Brain microvascular endothelial cell (primary cell): ENCODE measurements at regions not wholly inside any gene's neighbourhood (a gene's known extent, or its start where the extent isn't known, plus 50 kb on each side); places are given as distances from the start of the nearest gene placed in this dataset.

Experiments used
- DNase-seq: peaks from one replicate; pipeline ENCODE4 v3.0.0-alpha.2; 2020
- H3K27ac ChIP-seq: fragments of 250-450 bp; sonication (Bioruptor Pico); 2 replicates; pipeline ENCODE4 v1.5.1; 2020; ENCODE audit warnings: mild to moderate bottlenecking, moderate library complexity
- H3K27me3 ChIP-seq: fragments of 250-450 bp; sonication (Bioruptor Pico); replicated peaks from 2 replicates; pipeline ENCODE4 v1.5.1; 2020; ENCODE audit warnings: mild to moderate bottlenecking
- H3K36me3 ChIP-seq: fragments of 250-450 bp; sonication (Bioruptor Pico); replicated peaks from 2 replicates; pipeline ENCODE4 v1.5.1; 2020; ENCODE audit warnings: mild to moderate bottlenecking
- H3K4me3 ChIP-seq: 2 replicates; pipeline ENCODE4 v1.5.1; 2011; ENCODE audit warnings: low read depth, mild to moderate bottlenecking, control low read depth, low read length, moderate library complexity
- in situ Hi-C: cut with HindIII; loops from 2 replicates; pipeline ENCODE4 v1.10.0; 2017; ENCODE audit warnings: low sequenced_read_pairs, low pct_ligation_motif_present
- TF ChIP-seq, protein P1 (sequence below): IDR thresholded peaks from 2 replicates; pipeline ENCODE4 v1.5.1; 2011; ENCODE audit warnings: low read depth, mild to moderate bottlenecking, moderate library complexity, low read length, control low read depth, inconsistent platforms; ENCODE audit errors: missing control alignments

GRCh38 chr2:8282858-8283252 is 399.0 kb upstream of the ID2 start:
- no peak for DNase-seq
- no peak overlapping the region for H3K27ac ChIP-seq
- in situ Hi-C loops, result no loop called here
- H3K27me3 ChIP-seq, result no peaks in the 10 kb centered on the region
- TF ChIP-seq, protein P1, sequence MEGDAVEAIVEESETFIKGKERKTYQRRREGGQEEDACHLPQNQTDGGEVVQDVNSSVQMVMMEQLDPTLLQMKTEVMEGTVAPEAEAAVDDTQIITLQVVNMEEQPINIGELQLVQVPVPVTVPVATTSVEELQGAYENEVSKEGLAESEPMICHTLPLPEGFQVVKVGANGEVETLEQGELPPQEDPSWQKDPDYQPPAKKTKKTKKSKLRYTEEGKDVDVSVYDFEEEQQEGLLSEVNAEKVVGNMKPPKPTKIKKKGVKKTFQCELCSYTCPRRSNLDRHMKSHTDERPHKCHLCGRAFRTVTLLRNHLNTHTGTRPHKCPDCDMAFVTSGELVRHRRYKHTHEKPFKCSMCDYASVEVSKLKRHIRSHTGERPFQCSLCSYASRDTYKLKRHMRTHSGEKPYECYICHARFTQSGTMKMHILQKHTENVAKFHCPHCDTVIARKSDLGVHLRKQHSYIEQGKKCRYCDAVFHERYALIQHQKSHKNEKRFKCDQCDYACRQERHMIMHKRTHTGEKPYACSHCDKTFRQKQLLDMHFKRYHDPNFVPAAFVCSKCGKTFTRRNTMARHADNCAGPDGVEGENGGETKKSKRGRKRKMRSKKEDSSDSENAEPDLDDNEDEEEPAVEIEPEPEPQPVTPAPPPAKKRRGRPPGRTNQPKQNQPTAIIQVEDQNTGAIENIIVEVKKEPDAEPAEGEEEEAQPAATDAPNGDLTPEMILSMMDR, result no peak
- no peak overlapping the region for H3K4me3 ChIP-seq
- no peaks in the 10 kb centered on the region for H3K36me3 ChIP-seq

DNA sequence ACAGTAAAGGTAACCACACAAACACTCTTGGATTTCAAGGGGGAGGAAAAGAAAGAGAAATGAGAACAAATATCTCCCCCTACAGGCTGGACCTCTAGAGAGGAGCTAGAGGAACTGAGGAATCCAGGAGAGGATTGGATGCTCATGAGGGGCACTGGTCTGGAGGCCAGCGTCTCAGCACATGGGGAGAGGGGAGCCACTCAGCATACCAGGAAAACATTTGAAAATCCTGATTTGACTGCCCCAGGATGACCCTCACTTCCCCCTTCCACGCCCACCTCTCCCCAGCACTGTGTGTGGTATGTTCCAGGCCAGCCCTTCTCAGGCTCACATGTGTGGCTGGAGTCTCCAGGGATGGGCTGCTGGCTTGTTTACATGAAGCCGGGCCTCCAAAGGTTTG is 396.8 kb upstream of the ID2 start:
- Histone ChIP-seq H3K27me3 (no peaks in the 10 kb centered on the region), H3K4me3 (no peak overlapping the region), H3K27ac (no peak overlapping the region), H3K36me3 (no peaks in the 10 kb centered on the region)
- TF ChIP-seq, protein P1, result peak; percentile 43
- DNase-seq, result no peak
- in situ Hi-C loops, result no loop called here

DNA sequence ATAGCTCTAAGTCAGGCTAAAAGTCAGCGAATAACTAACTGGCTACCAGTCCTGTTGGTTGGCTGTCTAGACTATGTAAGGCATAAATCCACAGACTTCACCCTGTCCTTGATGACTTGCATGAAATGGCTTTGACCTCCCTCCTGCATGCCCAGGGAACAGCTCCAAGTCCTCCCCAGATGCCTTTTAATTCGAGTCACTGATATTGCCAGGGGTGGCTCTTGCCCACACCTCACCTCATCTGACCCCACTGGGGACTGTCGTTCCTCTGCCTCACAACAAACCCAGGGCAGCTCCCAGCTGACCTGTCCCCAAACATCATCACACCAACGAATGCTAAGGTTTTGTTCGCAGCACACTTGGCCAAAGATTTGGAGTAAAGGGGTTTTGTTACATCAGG is 396.0 kb upstream of the ID2 start:
- no peak for DNase-seq
- Histone ChIP-seq H3K27me3 (no peaks in the 10 kb centered on the region), H3K27ac (no peak overlapping the region), H3K36me3 (no peaks in the 10 kb centered on the region), H3K4me3 (no peak overlapping the region)
- in situ Hi-C loops, result no loop called here
- TF ChIP-seq, protein P1, result no peak

GRCh38 chr2:8288206-8288605 is 393.6 kb upstream of the ID2 start:
- no peak for DNase-seq

DNA sequence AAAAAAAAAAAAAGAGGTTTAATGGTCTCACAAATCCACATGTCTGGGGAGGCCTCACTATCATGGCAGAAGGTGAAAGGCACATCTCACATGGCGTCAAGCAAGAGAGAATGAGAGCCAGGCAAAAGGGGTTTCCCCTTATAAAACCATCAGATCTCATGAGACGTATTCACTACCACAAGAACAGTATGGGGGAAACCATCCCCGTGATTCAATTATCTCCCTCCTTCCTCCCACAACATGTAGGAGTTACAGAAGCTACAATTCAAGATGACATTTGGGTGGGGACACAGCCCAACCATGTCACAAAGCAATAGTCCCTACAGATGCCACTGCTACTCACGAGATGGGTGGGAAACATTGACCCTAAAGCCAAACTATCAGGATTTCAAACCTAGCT is 392.7 kb upstream of the ID2 start:
- no peak for DNase-seq
- H3K36me3 ChIP-seq, result no peaks in the 10 kb centered on the region
- in situ Hi-C loops, result no loop called here
- no peak overlapping the region for H3K27ac ChIP-seq
- no peak overlapping the region for H3K4me3 ChIP-seq
- H3K27me3 ChIP-seq, result no peaks in the 10 kb centered on the region
- TF ChIP-seq, protein P1, result no peak

More at GRCh38 chr2:8288206-8288605, 393.6 kb upstream of the ID2 start:
- in situ Hi-C loops, result no loop called here
- Histone ChIP-seq H3K36me3 (no peaks in the 10 kb centered on the region), H3K27me3 (no peaks in the 10 kb centered on the region), H3K27ac (no peak overlapping the region), H3K4me3 (no peak overlapping the region)
- TF ChIP-seq, protein P1, result no peak

GRCh38 chr2:8290771-8291352 is 391.0 kb upstream of the ID2 start:
- H3K4me3 ChIP-seq, result no peak overlapping the region
- H3K27ac ChIP-seq, result no peak overlapping the region
- H3K27me3 ChIP-seq, result no peaks in the 10 kb centered on the region
- TF ChIP-seq, protein P1, result no peak
- no peaks in the 10 kb centered on the region for H3K36me3 ChIP-seq
- in situ Hi-C loops, result no loop called here
- no peak for DNase-seq
